ENCODE measurements at regions not wholly inside any gene's neighbourhood (a gene's known extent, or its start where the extent isn't known, plus 50 kb on each side); places are given as distances from the start of the nearest gene placed in this dataset.

GRCh38 chr13:79870123-79870522 is 389.2 kb downstream of the NDFIP2 start:
- ChIA-PET POLR2A (no interaction called here), CTCF (no interaction called here)
- no peak for TF ChIP-seq CTCF (IDR thresholded peaks at IDR 0.05; ENCODE audit: control extremely low read depth, extremely low read depth, low read depth, missing control alignments)
- DNase-seq (ENCODE audit: extremely low spot score) = no peak

DNA sequence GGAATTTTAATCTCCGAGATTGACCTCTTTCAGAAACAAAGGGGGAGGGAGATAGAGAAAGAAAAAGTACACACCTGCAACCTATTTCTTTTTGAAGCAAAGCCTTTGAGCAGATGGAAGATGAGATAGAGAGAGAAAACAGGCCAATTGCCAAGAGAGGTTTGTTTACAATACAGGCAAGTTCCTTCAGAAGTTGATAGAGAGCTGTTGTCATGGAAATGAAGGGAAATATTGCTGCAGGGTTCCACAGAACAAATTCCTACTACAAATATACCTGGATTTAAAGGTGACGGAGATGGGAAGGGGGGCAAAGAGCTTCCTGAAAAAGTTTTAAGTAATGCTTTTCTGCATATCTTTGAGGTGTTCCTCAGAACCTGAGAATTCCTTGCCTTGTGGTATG is 388.4 kb downstream of the NDFIP2 start:
- no peak for DNase-seq (ENCODE audit: extremely low spot score)
- CTCF ChIA-PET = no interaction called here
- POLR2A ChIA-PET = no interaction called here
- TF ChIP-seq CTCF (IDR thresholded peaks at IDR 0.05; ENCODE audit: control extremely low read depth, extremely low read depth, low read depth, missing control alignments) = no peak

- POLR2A ChIA-PET = no interaction called here
- CTCF ChIA-PET = no interaction called here
- no peak for DNase-seq (ENCODE audit: extremely low spot score)
- no peak for TF ChIP-seq CTCF (IDR thresholded peaks at IDR 0.05; ENCODE audit: control extremely low read depth, extremely low read depth, low read depth, missing control alignments)
Observed at GRCh38 chr13:79867254-79867653, 386.3 kb downstream of the NDFIP2 start.

- POLR2A ChIA-PET = no interaction called here
- CTCF ChIA-PET = no interaction called here
- TF ChIP-seq CTCF (IDR thresholded peaks at IDR 0.05; ENCODE audit: control extremely low read depth, extremely low read depth, low read depth, missing control alignments) = no peak
- no peak for DNase-seq (ENCODE audit: extremely low spot score)
Observed at GRCh38 chr13:79866436-79866835, 385.5 kb downstream of the NDFIP2 start.

DNA sequence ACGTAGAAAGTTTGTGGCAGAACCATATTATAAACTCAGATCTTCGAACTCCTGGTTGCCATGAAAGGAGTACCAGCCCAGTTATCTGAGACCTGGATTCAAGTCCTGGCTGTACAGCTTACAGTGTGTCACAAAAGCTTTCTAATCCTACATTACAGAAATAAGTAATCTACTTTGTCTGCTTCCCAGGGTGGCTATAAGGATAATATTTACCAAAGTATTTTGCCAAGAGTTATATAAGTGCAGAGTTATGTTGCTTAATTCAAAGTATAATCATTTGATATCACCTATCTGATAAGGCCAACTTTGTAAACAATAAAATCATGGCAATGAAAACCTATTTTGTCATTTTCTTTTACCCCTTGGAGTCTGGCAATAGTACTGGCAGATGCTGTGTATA is 381.6 kb downstream of the NDFIP2 start:
- no peak for DNase-seq (ENCODE audit: extremely low spot score)
- ChIA-PET POLR2A (no interaction called here), CTCF (no interaction called here)
- TF ChIP-seq CTCF (IDR thresholded peaks at IDR 0.05; ENCODE audit: control extremely low read depth, extremely low read depth, low read depth, missing control alignments) = no peak

DNA sequence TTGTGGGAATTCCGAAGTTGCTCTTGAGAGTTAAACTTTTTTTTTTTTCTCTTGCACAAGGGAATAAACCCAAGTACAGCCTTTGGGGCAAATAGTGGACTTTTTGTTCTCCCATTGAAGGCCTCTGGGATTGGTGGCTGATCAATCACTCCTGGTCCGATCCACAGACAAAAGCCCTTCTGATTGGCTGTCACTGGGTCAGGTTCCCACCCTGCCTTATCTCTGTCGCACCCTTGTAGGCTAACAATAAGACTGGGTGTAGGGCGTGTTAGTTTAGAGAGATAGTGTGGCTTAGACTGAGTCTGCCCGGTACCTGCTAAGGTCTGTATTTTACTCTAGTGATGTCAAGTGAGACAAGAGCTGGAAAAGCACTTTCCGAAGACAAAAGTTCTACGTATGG is 380.8 kb downstream of the NDFIP2 start:
- ChIA-PET CTCF (no interaction called here), POLR2A (no interaction called here)
- TF ChIP-seq CTCF (IDR thresholded peaks at IDR 0.05; ENCODE audit: control extremely low read depth, extremely low read depth, low read depth, missing control alignments) = no peak
- DNase-seq (ENCODE audit: extremely low spot score) = no peak

GRCh38 chr13:79860791-79861190 is 379.8 kb downstream of the NDFIP2 start:
- DNase-seq (ENCODE audit: extremely low spot score) = no peak
- ChIA-PET POLR2A (no interaction called here), CTCF (no interaction called here)
- no peak for TF ChIP-seq CTCF (IDR thresholded peaks at IDR 0.05; ENCODE audit: control extremely low read depth, extremely low read depth, low read depth, missing control alignments)
